Cerebellar nuclear complex (tissue), 1 donor: ENCODE measurements at regions not wholly inside any gene's neighbourhood (a gene's known extent, or its start where the extent isn't known, plus 50 kb on each side); places are given as distances from the start of the nearest gene placed in this dataset.
"Not testable (repeated sequence)": the region's sequence is repeated elsewhere in the genome, so short reads cannot be mapped to it uniquely, and the experiment has no call there.

Source experiments
- DNase-seq, 2 experiments: peaks; one replicate each; lab custom pipeline; 2025; lab: John Stamatoyannopoulos, UW

DNA sequence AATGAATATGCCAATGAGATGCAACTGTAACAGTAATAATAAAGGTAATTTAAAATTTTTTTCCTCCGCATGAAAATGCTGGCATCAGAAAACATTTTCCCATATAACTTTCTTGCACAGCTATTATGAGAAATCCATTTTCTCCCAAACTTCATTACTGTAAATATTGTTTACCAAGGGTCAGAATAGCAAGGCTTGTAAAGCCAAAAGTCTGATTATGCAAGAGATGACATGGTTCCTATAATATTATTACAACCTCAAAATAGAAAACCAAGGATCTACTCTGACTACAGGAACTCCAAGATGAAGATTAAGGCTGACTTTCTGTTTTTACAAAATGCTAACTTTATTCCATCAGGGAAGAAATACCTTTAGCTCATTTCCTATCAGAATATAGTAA, 162.7 kb upstream of the CDK1 start:
- no peak for DNase-seq

DNA sequence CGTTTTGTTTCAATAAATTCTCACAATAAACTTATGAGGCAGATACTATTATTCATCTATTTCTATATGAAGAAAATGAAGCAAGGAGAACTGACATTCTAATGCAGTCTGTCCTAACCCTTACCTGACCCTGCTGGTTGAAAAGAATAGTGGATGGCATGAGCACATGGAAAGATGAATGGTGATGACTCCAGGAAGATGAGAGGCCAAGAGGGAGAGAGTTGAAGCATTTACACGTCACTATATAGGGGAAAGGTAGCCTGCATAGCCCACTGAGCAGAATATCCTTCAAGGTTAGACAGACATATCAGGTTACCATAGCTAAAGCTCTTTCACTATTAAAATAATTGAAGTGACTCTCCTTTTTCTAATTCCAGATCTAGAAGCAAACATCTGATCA, 163.9 kb upstream of the CDK1 start:
- DNase-seq = no peak

DNA sequence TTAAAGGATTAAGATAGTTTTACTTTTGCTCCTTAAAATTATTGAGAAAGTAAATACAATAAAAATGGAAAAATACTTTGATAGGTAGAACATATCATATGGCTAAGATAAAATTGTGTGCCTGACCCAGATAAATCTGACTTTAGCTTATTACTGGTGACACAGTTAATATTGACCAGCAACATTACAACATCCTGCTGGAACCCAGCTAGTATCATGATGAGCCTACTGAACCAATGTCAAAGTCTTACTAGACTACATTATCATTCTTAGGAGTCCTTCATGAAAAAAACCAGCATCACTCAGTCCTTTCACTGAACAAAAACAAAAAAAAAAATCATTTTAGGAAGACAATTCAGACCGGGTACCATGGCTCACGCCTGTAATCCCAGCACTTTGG, 164.8 kb upstream of the CDK1 start:
- DNase-seq = no peak

DNA sequence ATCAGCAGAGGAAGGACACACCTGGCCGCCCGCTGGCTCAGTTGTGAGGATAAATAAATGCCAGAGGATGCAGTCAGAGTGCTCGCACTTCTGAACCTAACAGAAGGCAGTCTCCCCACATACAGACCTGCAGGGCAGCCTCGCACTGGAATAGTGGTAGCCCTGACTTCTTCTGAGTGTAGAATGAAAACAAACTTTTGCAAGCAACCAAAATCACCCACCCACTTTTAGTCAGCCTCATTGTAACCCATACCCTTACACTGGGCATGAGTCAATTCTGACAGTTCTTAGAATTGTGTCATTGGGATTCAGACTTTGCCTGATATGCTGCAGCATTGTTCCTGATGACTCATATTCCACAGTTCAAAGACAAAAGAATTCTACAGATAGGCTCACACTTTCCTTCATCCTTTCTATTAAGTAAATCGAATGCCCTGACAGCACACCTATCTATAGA, 167.0 kb upstream of the CDK1 start:
- DNase-seq = no peak

DNA sequence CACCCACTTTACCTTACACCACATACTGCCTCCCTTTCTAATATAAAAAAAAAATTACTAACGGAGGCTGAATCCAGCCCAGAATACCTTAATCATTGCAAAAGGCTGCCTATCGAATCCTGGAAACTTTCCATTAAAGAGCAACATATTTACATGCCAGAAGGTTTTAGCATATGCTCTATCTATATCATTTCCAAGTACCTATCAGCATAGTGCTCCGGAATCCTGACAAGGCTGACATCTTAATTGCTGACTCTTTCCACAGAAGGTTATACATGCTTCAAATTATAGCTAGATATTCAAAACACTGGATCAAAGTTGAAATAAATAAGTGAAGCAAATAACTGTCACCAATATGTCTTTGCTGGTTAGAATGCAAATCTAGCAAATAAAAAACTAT, 170.9 kb upstream of the CDK1 start:
- DNase-seq = no peak

DNA sequence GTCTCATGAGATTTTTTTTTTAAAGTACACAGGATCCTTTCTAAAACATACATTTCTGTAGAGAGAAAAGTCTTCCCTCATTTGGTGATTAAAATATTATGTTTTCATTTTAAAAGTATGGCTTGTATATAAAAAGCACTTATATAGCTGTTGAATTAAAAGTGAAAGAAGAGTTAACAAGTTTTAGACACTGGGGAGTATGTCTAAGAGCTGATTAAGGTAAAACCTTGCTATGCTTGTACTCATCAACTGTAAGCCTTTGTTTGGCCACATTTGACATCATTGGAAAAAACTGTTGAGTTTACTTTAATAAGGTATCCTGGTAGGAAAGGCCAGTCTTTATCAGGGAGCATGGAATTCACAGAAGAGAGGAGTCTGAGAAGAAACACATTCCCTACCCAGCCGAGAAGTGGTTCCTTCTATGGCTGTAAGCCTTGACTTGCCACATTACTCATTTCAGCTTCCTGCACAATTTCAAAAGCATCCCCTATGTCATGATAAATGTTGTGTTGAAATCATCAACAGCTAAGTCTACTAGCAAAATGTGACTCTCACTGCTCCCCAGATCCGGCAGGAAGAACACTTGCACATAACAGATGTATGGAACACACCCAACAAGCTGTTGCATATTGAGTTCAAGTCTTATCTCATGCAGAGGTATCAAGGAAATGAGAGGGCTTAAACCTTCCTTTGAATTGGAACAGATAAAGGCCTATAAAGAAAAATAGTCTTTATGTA, 171.8 kb upstream of the CDK1 start:
- peak in 1 of 2 experiments; percentile 11 for DNase-seq

DNA sequence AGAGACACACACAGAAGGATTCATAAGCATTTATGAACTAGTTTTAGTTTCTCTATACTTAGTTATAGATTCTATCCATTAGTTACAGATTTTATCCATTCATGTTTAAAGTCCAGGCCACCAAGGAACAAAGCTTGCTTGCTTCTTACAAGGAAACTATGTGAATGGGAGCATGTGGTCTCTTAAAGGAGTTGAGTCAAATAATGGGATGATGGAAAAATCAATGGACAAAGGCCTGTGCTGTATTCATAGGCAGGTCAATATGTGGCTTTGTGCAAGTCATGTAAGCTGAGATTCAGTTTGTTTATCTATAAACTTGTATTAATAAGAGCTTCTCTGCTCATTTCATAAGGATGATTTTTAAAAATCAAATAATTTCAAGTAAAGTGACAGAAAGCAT, 172.8 kb upstream of the CDK1 start:
- DNase-seq = no peak

DNA sequence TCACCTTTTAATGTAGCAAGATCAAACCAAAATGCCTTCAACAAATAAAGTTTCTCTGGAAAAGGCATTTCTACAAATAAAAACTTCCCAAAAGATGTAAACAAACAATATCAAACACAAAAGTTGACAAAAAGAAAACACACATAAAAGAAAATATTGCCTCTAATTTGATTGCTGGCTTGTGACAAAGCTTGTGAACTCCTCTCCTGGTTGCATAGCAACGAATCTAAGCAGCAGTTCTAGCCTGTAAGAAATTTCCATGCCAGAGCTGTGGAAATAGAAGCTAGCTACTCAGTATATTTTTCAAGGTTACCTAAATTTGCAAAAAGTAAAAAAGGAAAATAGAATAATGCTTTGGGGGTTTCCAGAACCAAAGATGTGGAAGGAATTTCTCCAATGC, 173.9 kb upstream of the CDK1 start:
- DNase-seq = no peak

DNA sequence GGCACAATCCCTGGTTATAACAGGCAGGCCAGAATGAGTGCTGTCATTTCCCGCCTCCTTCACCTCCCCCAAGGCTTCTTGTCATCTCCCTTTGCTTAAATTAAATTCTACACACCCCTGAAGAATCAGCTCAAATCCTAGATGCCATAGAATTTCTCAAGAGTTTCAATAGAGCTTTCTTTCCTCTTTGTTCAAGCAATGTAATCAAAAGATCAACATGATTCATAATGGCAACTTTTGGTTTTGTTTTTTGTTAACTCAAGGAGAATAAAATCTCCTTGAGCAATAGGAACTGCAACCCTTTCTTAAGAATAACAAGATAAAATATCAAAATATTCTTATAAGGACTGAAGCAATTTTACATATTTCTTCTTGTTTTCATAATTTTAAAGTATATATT, 180.8 kb upstream of the CDK1 start:
- DNase-seq = no peak

DNA sequence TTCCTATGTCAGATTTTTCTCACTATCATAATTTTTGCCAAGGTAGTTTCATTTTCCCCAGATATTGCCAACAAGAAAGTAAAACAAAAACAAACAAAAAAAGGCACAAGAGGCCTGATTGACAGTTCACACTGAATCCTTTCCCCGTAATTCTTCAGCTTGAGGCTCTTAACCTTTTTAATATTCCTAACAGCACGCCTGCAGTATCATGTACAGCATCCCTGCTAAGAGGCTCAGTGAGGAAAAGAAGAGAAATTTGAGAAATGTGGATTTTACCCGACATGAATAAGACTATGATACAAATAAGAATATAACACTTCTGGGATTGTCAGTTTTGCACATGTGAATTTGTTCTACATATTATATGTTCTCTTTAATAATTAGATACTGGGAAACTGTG, 182.4 kb upstream of the CDK1 start:
- no peak for DNase-seq

DNA sequence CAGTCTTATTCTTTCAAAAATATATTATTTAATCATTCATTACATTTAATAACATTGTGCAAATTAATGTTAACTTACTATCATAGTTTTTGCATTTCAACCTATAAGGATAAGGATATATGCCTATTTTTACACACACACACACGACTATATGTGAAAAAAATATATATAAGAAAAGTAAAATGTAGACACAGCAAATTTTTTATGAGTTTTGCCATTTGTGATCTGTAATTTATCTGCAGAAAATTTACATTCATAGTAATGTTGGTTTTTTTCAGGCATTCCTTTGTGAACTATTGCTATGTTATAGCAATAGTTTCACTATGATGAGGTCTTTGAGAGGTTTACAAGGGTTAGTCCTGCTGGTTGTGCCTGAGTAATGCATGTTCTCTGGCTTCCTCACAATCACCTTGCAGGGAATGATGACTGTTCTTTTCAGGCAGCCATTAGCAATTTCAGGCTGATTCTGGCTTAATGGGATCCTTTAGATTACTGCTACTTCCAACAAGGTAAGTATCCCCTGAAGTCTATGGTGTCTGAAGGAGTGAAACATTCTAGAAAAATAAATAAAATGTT, 183.7 kb upstream of the CDK1 start:
- DNase-seq = no peak

DNA sequence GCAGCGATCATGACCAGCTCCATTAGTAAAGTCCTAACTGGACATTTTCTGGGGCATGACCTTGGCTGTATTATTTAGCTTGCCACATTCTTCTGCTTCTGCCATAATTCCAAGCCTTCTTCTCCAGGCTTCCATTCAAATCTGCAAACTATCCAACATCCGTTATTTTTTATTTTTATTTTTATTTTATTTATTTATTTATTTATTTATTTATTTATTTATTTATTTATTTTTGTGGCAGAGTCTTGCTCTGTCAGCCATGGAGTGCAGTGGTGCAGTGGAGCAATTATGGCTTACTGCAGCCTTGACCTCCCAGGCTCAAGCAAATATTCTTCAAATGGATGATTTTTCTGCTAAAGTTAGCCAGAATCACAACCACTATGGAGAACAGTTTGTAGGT, 187.2 kb upstream of the CDK1 start:
- DNase-seq = no peak

DNA sequence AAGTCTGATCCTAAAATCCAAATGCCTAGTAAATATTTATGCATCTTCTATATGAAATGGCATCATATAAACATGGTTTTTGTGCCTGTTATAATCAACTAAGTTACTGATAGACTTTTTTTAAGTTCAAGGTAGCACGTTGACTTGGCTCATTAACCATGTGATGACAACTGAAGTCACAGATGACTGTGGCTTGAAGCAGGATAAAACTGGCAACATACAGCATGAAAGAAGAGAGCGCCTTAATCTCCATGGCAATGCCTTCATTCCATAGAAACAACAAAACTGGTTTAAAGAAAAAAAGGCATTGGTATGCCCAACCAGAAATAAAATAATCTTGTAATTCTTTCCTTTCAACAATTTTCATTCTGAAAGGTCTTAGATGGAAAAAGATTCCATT, 188.9 kb upstream of the CDK1 start:
- no peak for DNase-seq

DNA sequence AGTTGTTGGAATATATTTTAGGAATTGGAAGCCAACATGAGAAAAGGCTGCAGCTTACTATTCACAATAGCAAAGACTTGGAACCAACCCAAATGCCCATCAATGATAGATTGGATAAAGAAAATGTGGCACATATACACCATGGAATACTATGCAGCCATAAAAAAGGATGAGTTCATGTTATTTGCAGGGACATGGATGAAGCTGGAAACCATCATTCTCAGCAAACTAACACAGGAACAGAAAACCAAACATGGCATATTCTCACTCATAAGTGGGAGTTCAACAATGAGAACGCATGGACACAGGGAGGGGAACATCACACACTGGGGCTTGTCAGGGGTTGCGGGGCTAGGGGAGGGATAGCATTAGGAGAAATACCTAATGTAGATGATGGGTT, 192.1 kb upstream of the ANK3 start:
- DNase-seq = not testable (repeated sequence)

DNA sequence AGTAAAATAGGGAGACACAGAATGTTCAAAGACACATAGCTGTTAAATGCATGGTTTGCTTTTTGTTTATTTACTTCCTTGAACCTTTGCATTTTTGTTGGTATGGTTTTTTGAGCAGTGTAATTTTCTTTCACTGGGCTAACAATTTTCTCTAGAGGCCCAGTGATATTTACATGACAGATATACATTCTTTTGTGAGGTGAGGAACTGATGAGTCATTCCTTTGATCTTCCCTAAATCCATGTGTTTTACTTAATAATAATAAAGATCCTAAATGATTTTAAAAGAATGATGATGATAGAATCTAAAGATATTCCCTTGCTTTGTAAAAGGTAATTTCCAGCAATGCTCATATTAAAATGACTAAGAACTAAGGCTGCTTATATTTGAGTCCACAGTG, 188.5 kb upstream of the ANK3 start:
- DNase-seq = no peak

DNA sequence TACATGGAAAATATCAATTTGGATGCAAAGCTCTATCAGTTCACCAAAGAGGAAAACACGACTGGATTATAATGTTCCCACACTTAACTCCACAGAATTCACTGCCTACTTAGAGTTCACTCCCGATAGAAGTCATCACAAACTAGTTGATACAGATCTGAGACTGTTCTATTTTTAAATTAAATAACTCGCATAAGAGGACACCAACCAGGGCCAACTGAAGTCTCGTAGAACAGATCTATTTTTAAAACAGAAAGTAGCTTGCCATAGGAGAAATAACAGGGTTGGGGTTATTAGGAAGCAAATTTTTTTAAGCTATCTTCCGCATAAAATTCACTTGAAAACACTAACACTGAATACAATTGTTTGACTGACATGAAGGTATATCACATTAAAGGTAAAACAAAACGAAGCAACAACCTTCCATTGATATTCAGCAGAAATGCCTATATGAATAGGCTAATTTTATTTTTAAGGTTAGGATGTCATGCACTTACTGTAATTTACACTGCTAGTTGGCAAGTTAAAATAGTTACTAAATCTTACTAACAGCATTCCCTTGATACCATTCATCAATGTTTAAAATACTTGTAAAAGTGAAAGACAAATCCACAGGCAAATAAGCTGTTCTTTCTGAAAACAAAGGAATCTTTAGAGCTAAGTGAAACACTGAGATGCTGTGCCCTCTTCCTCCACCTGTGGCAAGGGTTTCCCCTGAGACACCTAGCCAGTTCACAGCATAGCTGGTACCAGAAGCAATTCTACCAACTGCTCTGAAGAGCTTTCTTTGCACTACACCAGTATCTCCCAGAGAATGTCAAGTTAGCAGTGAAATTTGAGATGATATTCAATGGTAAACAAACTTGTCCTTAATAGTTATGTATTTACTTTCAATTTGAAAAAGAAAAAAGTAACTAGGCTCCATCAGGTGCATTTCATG, 186.7 kb upstream of the ANK3 start:
- DNase-seq = no peak

DNA sequence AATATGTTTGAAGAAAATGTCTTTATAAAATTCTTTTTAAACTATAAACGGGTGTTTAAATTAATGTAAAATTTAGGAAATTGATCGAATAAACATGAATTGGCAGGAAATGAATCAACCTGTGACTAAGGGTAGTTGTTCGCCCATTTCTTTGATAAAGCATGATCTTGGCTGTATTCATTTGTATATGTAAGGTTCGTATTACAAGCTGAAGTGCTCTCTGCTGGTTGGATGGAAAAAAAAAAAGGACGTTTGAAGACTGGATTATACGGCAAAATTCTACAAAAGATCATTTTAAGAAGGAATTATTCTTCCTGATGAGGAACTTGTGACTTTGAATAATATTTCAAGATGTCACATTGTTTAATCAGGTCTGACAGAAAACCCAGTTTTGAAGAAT, 185.4 kb upstream of the ANK3 start:
- no peak for DNase-seq

DNA sequence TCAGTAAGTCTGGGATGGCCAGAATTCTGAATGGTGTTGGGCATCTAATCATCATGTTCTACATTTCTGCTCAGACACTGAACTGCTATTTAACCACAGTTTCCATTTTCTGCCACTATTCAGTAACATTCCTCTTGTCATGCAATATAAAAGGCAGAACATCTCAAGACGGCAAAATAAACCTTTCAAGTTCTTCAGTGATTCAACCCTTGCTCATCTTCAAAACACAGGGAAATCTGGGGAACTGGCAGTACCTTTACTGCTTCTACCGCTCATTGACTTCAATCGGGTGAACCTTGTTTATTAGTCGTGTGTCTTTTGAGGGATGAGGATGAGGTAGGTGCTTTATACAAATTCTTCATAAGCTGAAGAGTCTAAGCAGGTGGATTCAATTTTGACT, 184.7 kb upstream of the ANK3 start:
- DNase-seq = no peak

DNA sequence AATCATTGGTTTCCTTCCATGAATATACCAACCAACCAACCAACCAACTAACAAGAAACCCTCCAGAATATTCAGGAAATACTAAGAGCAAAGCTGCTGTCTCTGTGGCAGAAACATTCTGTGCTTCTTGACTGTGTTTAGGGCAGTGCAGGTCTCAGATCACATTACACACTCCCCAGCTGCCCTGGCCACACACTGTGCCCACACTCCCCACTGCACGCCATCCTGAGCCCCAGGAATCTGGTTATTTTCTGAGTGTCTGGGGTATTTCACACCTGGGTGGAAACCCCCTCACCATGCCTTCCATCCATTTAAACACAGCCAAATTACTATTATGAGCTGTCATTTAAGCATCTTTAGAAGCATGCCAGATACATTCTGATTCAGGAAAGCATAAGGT, 183.7 kb upstream of the ANK3 start:
- DNase-seq = no peak

DNA sequence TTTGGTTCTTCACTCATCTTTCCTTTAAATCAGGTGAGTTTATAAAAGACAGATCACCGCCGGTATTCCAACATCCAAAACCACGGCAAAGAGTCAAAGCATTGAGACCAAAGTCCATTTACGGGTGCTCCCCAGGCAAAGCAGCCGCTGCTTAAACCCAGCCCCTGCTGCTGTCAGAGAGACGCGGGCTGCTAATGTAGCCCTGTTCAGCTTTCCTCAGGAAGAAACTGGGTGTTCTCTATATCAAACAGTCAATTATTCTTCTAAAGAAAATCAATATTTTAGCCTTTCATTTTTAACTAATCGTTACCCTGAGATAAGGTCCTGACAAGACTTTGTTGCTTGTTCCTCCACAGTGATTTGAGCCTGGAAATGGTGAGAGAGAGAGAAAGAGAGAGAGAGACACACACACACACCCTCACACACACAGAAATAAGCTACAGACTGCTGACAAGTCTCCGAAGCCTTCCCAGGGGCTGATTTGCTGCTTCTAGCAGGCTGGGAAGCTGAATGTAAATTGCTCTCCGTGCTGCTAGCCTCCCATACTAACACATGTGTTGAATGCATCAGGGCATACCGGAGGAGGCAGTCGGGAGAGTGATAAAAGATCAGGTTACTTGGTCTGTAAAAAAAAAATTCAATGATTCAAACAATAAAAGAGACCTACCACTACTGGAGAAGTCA, 183.0 kb upstream of the ANK3 start:
- no peak for DNase-seq

DNA sequence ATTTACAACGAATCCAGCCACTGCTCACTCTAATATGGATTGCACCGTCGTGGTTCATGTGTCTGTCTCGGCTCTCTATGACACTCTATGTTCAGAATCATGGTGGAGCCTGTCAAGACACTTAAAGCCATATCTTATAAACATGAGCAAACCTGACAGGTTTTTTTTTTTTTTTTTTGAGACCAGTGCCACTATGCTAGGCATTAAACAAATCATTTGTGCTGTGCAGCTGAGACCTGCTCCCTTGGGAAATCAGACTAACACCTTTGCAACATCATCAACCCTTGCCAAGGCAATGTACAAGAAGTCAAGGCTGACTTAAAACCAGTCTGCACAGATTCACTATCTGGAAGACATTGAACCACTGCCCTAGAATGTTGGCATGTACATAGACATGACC, 181.2 kb upstream of the ANK3 start:
- no peak for DNase-seq

DNA sequence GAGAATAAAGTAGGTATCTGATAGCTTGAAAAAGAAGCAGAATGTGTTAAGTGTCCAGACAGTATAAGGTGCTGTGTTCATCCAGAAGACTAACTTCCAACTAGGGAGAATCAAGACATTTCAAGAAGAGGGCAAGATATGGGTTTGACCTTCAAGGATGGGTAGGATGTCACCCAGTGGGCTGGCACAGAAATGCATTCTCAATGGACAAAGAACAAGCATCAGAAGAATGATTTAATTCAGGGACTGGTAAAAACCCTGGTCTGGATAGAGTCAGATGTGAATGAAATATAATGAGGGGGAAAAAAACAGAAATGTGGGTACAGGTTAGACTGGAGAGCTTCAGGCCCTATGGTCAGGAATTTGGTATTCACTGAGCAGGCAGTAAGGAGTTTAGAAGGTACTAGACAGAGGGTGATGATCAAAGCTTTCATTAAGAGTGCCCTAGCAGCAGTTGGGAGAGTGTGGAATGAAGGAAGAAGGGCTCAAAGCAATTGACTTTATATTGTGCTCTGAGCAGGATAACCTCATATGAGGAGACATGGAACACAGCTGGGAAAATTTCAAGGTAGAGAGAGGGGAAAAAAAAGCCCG, 180.7 kb upstream of the ANK3 start:
- DNase-seq = no peak
